GM18519 (cell line): ENCODE measurements at regions not wholly inside any gene's neighbourhood (a gene's known extent, or its start where the extent isn't known, plus 50 kb on each side); places are given as distances from the start of the nearest gene placed in this dataset.
"Not testable (repeated sequence)": the region's sequence is repeated elsewhere in the genome, so short reads cannot be mapped to it uniquely, and the experiment has no call there.

Experiments used
- ATAC-seq: cut with Tn5 transposase; IDR thresholded peaks from one replicate; pipeline ENCODE4 v1.9.1; 2021; ENCODE audit warnings: mild to moderate bottlenecking, moderate library complexity; ENCODE audit not compliant: unreplicated experiment, low FRiP score

- no peak for ATAC-seq
These were observed 2022.0 kb upstream of the CELF4 start for GRCh38 chr18:39587586-39587985.

GRCh38 chr18:39586741-39587140 lies 2021.1 kb upstream of the CELF4 start:
- ATAC-seq, result no peak

- ATAC-seq, result no peak
These were observed 2009.3 kb upstream of the CELF4 start for GRCh38 chr18:39574897-39575296.

- ATAC-seq, result no peak
These were observed 2005.9 kb upstream of the CELF4 start for GRCh38 chr18:39571511-39571910.

- not testable (repeated sequence) for ATAC-seq
These were observed 2000.1 kb upstream of the CELF4 start for GRCh38 chr18:39565551-39566230.

- no peak for ATAC-seq
These were observed 1999.1 kb upstream of the CELF4 start for GRCh38 chr18:39564716-39565115.

- no peak for ATAC-seq
These were observed 1995.5 kb upstream of the CELF4 start for GRCh38 chr18:39561126-39561525.

GRCh38 chr18:39558658-39559057 lies 1993.1 kb upstream of the CELF4 start:
- ATAC-seq, result no peak

GRCh38 chr18:39555496-39555895 lies 1989.9 kb upstream of the CELF4 start:
- no peak for ATAC-seq

GRCh38 chr18:39550701-39551100 lies 1985.1 kb upstream of the CELF4 start:
- ATAC-seq, result no peak

- ATAC-seq, result no peak
These were observed 1983.5 kb upstream of the CELF4 start for GRCh38 chr18:39549144-39549543.

GRCh38 chr18:39531659-39532058 lies 1966.1 kb upstream of the CELF4 start:
- ATAC-seq, result no peak

GRCh38 chr18:39529358-39529757 lies 1963.8 kb upstream of the CELF4 start:
- no peak for ATAC-seq

GRCh38 chr18:39527465-39527864 lies 1961.9 kb upstream of the CELF4 start:
- ATAC-seq, result no peak

- no peak for ATAC-seq
These were observed 1958.8 kb upstream of the CELF4 start for GRCh38 chr18:39524370-39524769.

- no peak for ATAC-seq
These were observed 1957.7 kb upstream of the CELF4 start for GRCh38 chr18:39523281-39523680.

- ATAC-seq, result no peak
These were observed 1955.6 kb upstream of the CELF4 start for GRCh38 chr18:39521164-39521563.

GRCh38 chr18:39519741-39520140 lies 1954.1 kb upstream of the CELF4 start:
- no peak for ATAC-seq

GRCh38 chr18:39515299-39515698 lies 1949.7 kb upstream of the CELF4 start:
- no peak for ATAC-seq

GRCh38 chr18:39513186-39513585 lies 1947.6 kb upstream of the CELF4 start:
- ATAC-seq, result no peak

GRCh38 chr18:39506581-39507330 lies 1941.2 kb upstream of the CELF4 start:
- no peak for ATAC-seq

- no peak for ATAC-seq
These were observed 1934.7 kb upstream of the CELF4 start for GRCh38 chr18:39500306-39500705.
